ENCODE measurements at regions not wholly inside any gene's neighbourhood (a gene's known extent, or its start where the extent isn't known, plus 50 kb on each side); places are given as distances from the start of the nearest gene placed in this dataset.

DNA sequence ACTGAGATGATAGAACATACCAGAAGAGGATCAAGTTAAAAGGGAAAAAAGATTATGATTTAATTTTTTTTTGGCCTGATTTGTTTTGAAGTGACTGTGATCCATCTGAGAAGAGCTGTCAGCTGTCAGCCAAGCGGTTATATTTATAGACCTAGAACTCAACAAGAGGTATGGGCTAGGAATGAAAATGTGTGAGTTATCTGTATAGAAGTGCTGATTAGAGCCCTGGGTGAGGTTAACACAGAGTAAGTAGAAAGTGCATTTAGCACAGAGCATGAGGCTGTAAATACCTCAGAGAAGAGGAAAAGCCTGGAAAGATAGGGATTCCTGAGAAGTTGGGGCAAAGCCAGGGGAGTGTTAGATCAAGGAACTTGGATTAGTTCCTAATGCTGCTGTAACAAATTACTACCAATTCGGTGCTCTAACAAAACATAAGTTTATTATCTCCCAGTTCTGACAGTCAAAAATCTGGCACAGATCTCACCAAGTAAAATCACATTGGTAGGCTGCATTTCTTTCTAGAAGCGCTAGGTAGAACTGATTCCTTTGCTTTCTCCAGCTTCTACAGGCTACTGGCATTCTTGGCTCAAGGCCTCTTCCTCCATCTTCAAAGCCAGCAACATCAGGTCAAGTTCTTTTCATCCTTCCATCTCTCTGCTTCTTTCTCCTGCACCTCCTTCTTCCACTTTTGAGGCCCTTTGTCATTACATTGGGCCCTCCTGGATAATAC, 197.4 kb upstream of the SPHKAP start:
- no peaks in the 10 kb centered on the region for H3K9me3 ChIP-seq
- no peaks in the 10 kb centered on the region for H3K27me3 ChIP-seq
- TF ChIP-seq, protein P1, sequence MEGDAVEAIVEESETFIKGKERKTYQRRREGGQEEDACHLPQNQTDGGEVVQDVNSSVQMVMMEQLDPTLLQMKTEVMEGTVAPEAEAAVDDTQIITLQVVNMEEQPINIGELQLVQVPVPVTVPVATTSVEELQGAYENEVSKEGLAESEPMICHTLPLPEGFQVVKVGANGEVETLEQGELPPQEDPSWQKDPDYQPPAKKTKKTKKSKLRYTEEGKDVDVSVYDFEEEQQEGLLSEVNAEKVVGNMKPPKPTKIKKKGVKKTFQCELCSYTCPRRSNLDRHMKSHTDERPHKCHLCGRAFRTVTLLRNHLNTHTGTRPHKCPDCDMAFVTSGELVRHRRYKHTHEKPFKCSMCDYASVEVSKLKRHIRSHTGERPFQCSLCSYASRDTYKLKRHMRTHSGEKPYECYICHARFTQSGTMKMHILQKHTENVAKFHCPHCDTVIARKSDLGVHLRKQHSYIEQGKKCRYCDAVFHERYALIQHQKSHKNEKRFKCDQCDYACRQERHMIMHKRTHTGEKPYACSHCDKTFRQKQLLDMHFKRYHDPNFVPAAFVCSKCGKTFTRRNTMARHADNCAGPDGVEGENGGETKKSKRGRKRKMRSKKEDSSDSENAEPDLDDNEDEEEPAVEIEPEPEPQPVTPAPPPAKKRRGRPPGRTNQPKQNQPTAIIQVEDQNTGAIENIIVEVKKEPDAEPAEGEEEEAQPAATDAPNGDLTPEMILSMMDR (IDR thresholded peaks at IDR 0.05): no peak
- no peaks in the 10 kb centered on the region for H3K36me3 ChIP-seq
- ATAC-seq: no peak
- intact Hi-C loops (cut with DNase I): no loop called here
- DNase-seq: no peak
- H3K4me3 ChIP-seq: no peak overlapping the region
- no peaks in the 10 kb centered on the region for H3K4me1 ChIP-seq
- no peak overlapping the region for H3K27ac ChIP-seq

DNA sequence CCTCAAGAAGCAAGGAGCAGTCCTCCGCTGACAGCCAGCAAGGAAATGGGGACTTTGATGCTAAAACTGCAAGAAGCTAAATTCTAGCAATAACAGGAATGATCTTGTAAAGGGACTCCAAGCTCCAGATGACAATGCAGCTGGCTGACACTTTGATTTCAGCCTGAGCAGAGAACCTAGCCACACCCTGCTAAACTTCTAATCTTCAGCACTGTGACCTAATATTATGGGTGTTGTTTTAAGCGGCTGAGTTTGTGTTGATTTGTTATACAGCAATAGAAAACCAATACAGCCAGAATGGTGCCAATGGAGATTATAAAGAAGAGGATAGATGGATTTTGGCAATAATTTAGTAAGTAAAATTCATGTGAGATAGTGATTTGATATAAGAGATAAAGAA, 196.7 kb upstream of the SPHKAP start:
- H3K27ac ChIP-seq: no peak overlapping the region
- TF ChIP-seq, protein P1 (IDR thresholded peaks at IDR 0.05): no peak
- H3K4me3 ChIP-seq: no peak overlapping the region
- no peak for ATAC-seq
- no peaks in the 10 kb centered on the region for H3K4me1 ChIP-seq
- intact Hi-C loops (cut with DNase I): no loop called here
- H3K9me3 ChIP-seq: no peaks in the 10 kb centered on the region
- no peaks in the 10 kb centered on the region for H3K27me3 ChIP-seq
- no peak for DNase-seq
- H3K36me3 ChIP-seq: no peaks in the 10 kb centered on the region

DNA sequence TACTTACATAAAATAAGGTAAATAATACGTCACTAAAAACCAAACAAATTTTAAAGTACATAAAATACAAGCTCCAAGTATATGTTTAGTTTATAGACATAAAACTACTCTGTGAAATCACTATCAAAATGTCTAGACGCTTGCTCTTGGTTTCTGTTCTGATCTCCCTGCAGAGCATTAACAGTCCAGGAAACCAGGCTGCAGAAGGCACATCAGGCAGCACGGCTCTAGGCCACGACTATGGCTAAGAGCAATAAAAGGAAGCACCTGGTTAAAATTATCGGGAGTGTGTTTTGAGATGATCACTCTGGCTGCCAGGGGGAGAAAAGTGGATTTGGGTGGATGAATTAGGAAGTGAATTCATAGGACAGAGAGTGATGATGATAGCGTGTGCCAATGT, 196.0 kb upstream of the SPHKAP start:
- Histone ChIP-seq H3K4me3 (no peak overlapping the region), H3K27me3 (no peaks in the 10 kb centered on the region), H3K27ac (no peak overlapping the region), H3K36me3 (no peaks in the 10 kb centered on the region), H3K9me3 (no peaks in the 10 kb centered on the region), H3K4me1 (no peaks in the 10 kb centered on the region)
- DNase-seq: no peak
- TF ChIP-seq, protein P1 (IDR thresholded peaks at IDR 0.05): no peak
- ATAC-seq: no peak
- intact Hi-C loops (cut with DNase I): no loop called here

DNA sequence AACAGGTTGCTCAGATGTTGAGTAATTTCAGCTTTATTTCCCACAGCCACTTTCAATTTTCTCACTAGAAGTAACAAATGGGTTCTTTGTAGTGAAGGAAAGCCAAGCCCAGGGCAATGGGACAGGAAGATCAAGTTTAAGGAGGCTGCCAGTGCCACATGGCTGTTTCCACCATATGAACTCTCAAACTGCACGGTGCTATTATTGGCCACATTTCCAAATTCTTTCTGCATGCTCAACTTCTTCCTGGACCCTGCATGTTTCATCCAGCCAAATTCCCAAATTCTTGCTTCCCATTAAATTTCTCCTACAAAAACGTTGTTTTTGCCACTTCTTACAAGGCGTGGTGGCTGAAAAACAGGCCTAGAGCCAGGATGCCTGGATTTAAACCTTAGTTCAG, 193.3 kb upstream of the SPHKAP start:
- TF ChIP-seq, protein P1 (IDR thresholded peaks at IDR 0.05): no peak
- Histone ChIP-seq H3K36me3 (no peaks in the 10 kb centered on the region), H3K27ac (no peak overlapping the region), H3K9me3 (no peaks in the 10 kb centered on the region), H3K4me3 (no peak overlapping the region), H3K4me1 (no peaks in the 10 kb centered on the region), H3K27me3 (no peaks in the 10 kb centered on the region)
- intact Hi-C loops (cut with DNase I): no loop called here
- ATAC-seq (no peak), DNase-seq (no peak)

DNA sequence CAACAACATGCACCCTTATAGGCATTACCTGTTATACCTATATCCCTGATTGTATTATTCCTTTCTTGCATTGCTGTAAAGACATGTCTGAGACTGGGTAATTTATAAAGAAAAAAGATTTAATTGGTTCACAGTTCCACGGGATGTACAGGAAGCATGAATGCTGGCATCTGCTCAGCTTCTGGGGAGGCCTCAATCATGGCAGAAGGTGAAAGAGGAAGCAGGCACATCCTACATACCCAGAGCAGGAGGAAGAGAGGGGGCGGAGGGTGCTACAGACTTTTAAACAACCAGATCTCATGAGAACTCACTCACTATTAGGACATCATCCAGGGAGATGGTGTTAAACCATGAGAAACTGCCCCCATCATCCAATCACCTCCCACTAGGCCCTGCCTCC, 191.7 kb upstream of the SPHKAP start:
- Histone ChIP-seq H3K27ac (no peak overlapping the region), H3K4me3 (no peak overlapping the region), H3K36me3 (no peaks in the 10 kb centered on the region), H3K4me1 (no peaks in the 10 kb centered on the region), H3K9me3 (no peaks in the 10 kb centered on the region), H3K27me3 (no peaks in the 10 kb centered on the region)
- intact Hi-C loops (cut with DNase I): no loop called here
- DNase-seq: no peak
- TF ChIP-seq, protein P1 (IDR thresholded peaks at IDR 0.05): no peak
- no peak for ATAC-seq

DNA sequence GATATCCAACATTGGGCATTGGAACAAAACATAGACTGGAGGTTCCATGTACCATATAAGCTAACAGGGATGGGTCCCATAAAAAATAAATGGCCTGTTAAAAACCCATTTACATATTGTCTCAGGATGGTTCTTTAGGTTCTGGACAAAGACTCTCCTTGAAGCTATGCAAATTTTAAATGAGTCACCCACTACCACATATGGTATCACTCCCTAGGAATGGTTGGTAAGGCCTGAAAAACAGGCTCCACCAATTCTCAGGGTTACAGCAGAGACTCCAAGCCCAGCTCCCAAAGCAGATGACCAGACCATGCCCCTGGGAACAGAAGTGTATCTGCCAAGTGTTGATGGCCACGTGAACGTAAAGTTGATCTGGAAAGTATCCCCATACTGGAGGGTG, 190.7 kb upstream of the SPHKAP start:
- Histone ChIP-seq H3K27ac (no peak overlapping the region), H3K27me3 (no peaks in the 10 kb centered on the region), H3K36me3 (no peaks in the 10 kb centered on the region), H3K9me3 (no peaks in the 10 kb centered on the region), H3K4me1 (no peaks in the 10 kb centered on the region), H3K4me3 (no peak overlapping the region)
- no peak for ATAC-seq
- intact Hi-C loops (cut with DNase I): no loop called here
- DNase-seq: no peak
- TF ChIP-seq, protein P1 (IDR thresholded peaks at IDR 0.05): no peak

All from upper lobe of right lung (tissue), 1 donor.